Lower lobe of right lung (tissue), 2 donors: ENCODE measurements at regions not wholly inside any gene's neighbourhood (a gene's known extent, or its start where the extent isn't known, plus 50 kb on each side); places are given as distances from the start of the nearest gene placed in this dataset.
A peak's percentile ranks its signal among the peaks of the same experiment; 100 is the strongest.

Source experiments
- ATAC-seq, 2 donors: fragments of 200-7000 bp; cut with Tn5 transposase; one replicate each; pipeline ENCODE4 v1.9.1; 2020 to 2022; ENCODE audit warnings: mild to moderate bottlenecking in 2 of 2, moderate library complexity in 2 of 2
- DNase-seq: peaks from one replicate; pipeline ENCODE4 v3.0.0-alpha.2; 2020
- H3K27ac ChIP-seq: fragments of 200-600 bp; one replicate; pipeline ENCODE4 v1.8.0; 2022
- H3K27me3 ChIP-seq: fragments of 200-600 bp; one replicate; pipeline ENCODE4 v1.8.0; 2022; ENCODE audit warnings: low read depth
- H3K36me3 ChIP-seq: fragments of 200-600 bp; one replicate; pipeline ENCODE4 v1.8.0; 2022; ENCODE audit warnings: mild to moderate bottlenecking
- H3K4me1 ChIP-seq: fragments of 200-600 bp; one replicate; pipeline ENCODE4 v1.8.0; 2022
- H3K4me3 ChIP-seq: fragments of 200-600 bp; one replicate; pipeline ENCODE4 v1.8.0; 2022; ENCODE audit warnings: mild to moderate bottlenecking
- H3K9me3 ChIP-seq: fragments of 200-600 bp; one replicate; pipeline ENCODE4 v1.8.0; 2022
- intact Hi-C: fragments of 100-400 bp; cut with DNase I; formaldehyde crosslinking; loops from one replicate; pipeline ENCODE4 v1.11.0; 2022
- TF ChIP-seq, protein P1 (sequence below): fragments of 200-600 bp; IDR thresholded peaks from one replicate; pipeline ENCODE4 v1.8.0; 2022; ENCODE audit warnings: antibody characterized with exemption, mild to moderate bottlenecking
- donor health status: DM: no; HTN: yes; CAD: no; lungs with severe emphysema.

DNA sequence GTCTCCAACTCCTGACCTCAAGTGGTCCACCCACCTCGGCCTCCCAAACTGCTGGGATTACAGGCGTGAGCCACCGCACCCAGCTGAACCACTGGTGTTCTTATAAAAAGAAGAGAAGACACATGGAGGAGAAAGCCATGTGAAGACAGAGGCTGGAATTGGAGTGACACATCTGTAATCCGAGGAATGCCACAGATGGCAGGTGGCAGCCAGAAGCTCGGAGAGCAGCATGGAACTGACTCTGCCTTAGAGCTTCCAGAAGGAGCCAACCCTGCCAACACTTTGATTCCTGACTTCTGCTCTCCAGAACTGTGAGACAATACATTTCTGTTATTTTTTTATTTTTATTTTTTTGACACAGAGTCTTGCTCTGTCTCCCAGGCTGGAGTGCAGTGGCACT, 59.0 kb upstream of the ATP2B4 start:
- ATAC-seq: no peak
- Histone ChIP-seq H3K4me3 (no peak overlapping the region), H3K27me3 (no peaks in the 10 kb centered on the region), H3K36me3 (no peaks in the 10 kb centered on the region), H3K9me3 (no peaks in the 10 kb centered on the region), H3K4me1 (no peaks in the 10 kb centered on the region), H3K27ac (no peak overlapping the region)
- intact Hi-C loops: no loop called here
- DNase-seq: no peak
- TF ChIP-seq, protein P1, sequence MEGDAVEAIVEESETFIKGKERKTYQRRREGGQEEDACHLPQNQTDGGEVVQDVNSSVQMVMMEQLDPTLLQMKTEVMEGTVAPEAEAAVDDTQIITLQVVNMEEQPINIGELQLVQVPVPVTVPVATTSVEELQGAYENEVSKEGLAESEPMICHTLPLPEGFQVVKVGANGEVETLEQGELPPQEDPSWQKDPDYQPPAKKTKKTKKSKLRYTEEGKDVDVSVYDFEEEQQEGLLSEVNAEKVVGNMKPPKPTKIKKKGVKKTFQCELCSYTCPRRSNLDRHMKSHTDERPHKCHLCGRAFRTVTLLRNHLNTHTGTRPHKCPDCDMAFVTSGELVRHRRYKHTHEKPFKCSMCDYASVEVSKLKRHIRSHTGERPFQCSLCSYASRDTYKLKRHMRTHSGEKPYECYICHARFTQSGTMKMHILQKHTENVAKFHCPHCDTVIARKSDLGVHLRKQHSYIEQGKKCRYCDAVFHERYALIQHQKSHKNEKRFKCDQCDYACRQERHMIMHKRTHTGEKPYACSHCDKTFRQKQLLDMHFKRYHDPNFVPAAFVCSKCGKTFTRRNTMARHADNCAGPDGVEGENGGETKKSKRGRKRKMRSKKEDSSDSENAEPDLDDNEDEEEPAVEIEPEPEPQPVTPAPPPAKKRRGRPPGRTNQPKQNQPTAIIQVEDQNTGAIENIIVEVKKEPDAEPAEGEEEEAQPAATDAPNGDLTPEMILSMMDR: no peak

DNA sequence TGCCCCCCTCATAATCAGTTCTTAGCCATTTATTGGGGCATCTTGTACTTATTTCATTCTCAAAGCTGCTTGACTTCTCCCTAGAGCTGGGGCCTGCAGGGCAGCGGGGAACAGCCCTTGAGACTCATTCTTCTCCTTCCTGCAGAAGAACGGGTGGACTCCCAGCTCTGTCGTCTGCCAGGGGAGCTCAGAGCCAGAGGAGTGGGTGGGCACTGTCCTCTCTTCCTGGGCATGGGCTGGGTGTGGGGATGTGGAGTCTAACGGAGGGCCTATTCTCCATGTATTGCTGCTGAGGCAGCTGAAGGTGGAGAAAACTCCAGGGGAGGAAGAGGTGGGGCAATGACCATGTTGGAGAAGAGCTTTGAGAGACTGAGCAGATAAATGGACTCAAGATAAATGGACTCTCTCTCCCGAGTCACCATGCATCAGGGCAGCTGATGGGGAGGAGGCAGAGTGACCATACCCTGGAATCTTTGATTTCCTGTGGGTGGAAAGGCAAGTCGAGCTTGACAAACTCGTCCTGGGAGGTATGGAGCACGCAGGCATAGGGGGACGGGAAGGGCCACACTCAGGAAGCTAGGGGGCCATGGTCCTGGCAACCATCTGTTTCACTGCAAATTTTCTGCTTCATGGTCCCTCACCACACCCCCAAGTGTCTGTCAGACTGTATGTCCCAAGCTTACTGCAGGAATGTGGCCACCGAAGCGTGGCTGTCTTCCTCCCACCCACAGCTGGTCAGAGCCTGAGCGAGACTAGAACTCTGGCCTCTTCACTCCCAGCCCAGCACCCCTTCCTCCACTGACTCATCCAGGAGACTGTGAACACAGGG, 56.9 kb upstream of the ATP2B4 start:
- Histone ChIP-seq H3K36me3 (no peaks in the 10 kb centered on the region), H3K27me3 (no peaks in the 10 kb centered on the region), H3K4me1 (no peaks in the 10 kb centered on the region), H3K4me3 (no peak overlapping the region), H3K27ac (no peak overlapping the region), H3K9me3 (no peaks in the 10 kb centered on the region)
- intact Hi-C loops: no loop called here
- DNase-seq: no peak
- TF ChIP-seq, protein P1: no peak
- no peak for ATAC-seq

DNA sequence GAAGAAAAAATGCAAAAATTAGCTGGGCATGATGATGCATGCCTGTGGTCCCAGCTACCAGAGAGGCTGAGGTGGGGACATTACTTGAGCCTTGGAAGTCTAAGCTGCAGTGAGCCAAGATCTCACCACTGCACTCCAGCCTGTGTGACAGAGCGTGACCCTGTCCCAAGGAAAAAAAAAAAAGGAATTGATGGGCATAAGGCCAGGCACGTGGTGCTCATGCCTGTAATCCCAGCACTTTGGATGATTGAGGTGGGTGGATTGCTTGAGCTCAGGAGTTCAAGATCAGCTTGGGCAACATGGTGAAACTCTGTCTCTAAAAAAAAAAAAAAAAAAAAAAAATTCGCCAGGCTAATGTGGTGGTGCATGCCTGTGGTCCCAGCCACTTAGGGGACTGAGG, 55.8 kb upstream of the ATP2B4 start:
- H3K27me3 ChIP-seq: no peaks in the 10 kb centered on the region
- ATAC-seq (no peak), DNase-seq (no peak)
- no peaks in the 10 kb centered on the region for H3K4me1 ChIP-seq
- H3K27ac ChIP-seq: no peak overlapping the region
- H3K36me3 ChIP-seq: no peaks in the 10 kb centered on the region
- H3K4me3 ChIP-seq: no peak overlapping the region
- no peaks in the 10 kb centered on the region for H3K9me3 ChIP-seq
- intact Hi-C loops: no loop called here
- TF ChIP-seq, protein P1: no peak

DNA sequence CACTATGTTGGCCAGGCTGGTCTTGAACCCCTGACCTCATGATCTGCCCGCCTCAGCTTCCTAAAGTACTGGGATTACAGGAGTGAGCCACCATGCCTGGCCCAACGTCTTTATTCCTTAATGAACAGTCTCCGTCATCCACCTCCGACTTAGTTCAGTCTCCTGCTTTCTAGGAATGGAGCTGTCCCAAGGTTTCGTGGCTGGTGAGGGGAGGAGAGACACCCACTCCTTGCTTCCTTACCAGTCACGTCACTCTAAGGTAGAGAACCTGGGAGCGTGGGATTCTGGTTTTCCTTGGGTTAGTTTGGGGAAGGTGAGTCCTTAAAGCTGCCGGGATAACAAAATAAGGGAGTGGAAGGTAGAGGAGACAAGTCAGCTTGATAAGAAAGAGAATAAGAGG, 55.0 kb upstream of the ATP2B4 start:
- Histone ChIP-seq H3K27ac (no peak overlapping the region), H3K4me3 (no peak overlapping the region), H3K9me3 (no peaks in the 10 kb centered on the region), H3K27me3 (no peaks in the 10 kb centered on the region), H3K36me3 (no peaks in the 10 kb centered on the region), H3K4me1 (no peaks in the 10 kb centered on the region)
- TF ChIP-seq, protein P1: no peak
- no peak for DNase-seq
- intact Hi-C loops: no loop called here
- ATAC-seq: no peak

DNA sequence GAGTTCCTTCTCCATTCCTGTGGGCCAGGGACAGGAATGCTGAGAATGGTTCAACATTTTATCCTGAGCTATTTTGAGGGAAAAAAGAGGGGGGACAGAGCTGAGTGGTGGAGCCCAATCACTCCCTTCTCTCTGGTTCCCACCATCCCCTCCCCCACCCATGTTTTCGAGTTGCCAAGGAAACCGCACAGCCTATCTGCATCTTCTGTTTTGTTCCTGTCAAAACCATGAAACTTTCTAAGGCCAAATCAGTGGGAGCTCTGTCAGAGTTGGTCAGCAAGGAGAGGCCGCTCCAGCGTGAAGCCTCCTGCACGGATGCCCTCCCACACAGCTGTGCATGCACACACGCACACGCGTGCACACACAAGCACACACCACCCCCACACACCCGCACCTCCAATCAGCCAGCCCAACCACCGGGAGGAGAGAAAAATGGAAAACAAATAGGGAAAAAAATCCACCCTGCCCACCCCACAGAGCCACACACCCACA, 54.5 kb upstream of the ATP2B4 start:
- intact Hi-C loops: no loop called here
- Histone ChIP-seq H3K4me3 (no peak overlapping the region), H3K9me3 (no peaks in the 10 kb centered on the region), H3K4me1 (no peaks in the 10 kb centered on the region), H3K36me3 (no peaks in the 10 kb centered on the region), H3K27ac (no peak overlapping the region), H3K27me3 (no peaks in the 10 kb centered on the region)
- ATAC-seq (peak in 1 of 2 donors; percentile 24), DNase-seq (no peak)
- TF ChIP-seq, protein P1: no peak
